HCT116 (cell line): ENCODE measurements at regions not wholly inside any gene's neighbourhood (a gene's known extent, or its start where the extent isn't known, plus 50 kb on each side); places are given as distances from the start of the nearest gene placed in this dataset.

Experiments used
- ATAC-seq: fragments of 200-7000 bp; cut with Tn5 transposase; 2 replicates; pipeline ENCODE4 v1.9.1; 2020; ENCODE audit warnings: mild to moderate bottlenecking, moderate library complexity
- BruUV-seq: library from RNA; stranded (reverse); fragments of 400-500 nt; replicated peaks from 2 replicates; lab custom pipeline; 2021; lab: Mats Ljungman, UMichigan
- CTCF ChIA-PET: fragments of 300-600 bp; sonication (Branson Sonifier 250); formaldehyde crosslinking; loops from one replicate; lab custom pipeline; 2021; ENCODE audit warnings: antibody characterized with exemption; lab: Charles Lee
- POLR2A ChIA-PET: fragments of 300-600, 350-600 bp; sonication (Branson Sonifier 250); formaldehyde crosslinking; loops from one replicate; lab custom pipeline; 2021; ENCODE audit warnings: antibody characterized with exemption; lab: Charles Lee
- RAD21 ChIA-PET, 2 experiments: fragments of 300-600 bp; sonication (Branson Sonifier 250); formaldehyde crosslinking; loops; one replicate each; lab custom pipeline; 2023; ENCODE audit warnings: low total read pairs in 2 of 2; ENCODE audit not compliant: uncharacterized antibody in 2 of 2, unreplicated experiment in 2 of 2, low non-redundant PET in 1 of 2; lab: Charles Lee
- DNase-seq: peaks from one replicate; pipeline ENCODE4 v3.0.0-alpha.2; 2010; ENCODE audit warnings: low read depth, low spot score
- H2AFZ ChIP-seq: fragments of 200-600 bp; shearing (Covaris generic), sonication (generic); 2 replicates; pipeline ENCODE4 v1.6.1; 2017; ENCODE audit warnings: low read depth, mixed run types, mixed read lengths, antibody characterized with exemption, low read length; ENCODE audit not compliant: poor library complexity, severe bottlenecking
- H3K27ac ChIP-seq: 2 replicates; pipeline ENCODE4 v1.5.1; 2012; ENCODE audit warnings: low read depth, low read length
- H3K27me3 ChIP-seq: fragments of 200-600 bp; sonication (generic); 2 replicates; pipeline ENCODE4 v1.6.1; 2016; ENCODE audit warnings: mixed run types, low read length, mixed read lengths; ENCODE audit not compliant: insufficient read depth
- H3K36me3 ChIP-seq, 2 experiments: fragments of 200-500 bp in 1 of 2; fragments of 200-600 bp in 1 of 2; sonication (Bioruptor generic) in 1 of 2; sonication (generic) in 1 of 2; 2 replicates each; pipeline versions ENCODE4 v1.5.1 to v1.6.1; 2014 to 2016; ENCODE audit warnings: low read length in 2 of 2, inconsistent platforms in 1 of 2, mixed read lengths in 1 of 2, mixed run types in 1 of 2; ENCODE audit not compliant: insufficient read depth in 2 of 2, control insufficient read depth in 1 of 2
- H3K4me1 ChIP-seq, 2 experiments: fragments of 200-600 bp in 1 of 2; sonication (generic) in 1 of 2; 2 replicates each; pipeline versions ENCODE4 v1.5.1 to v1.6.1; 2012 to 2017; ENCODE audit warnings: low read length in 2 of 2, inconsistent platforms in 1 of 2, mild to moderate bottlenecking in 1 of 2, mixed read lengths in 1 of 2, mixed run types in 1 of 2, moderate library complexity in 1 of 2; ENCODE audit not compliant: insufficient read depth in 2 of 2, control insufficient read depth in 1 of 2
- H3K4me2 ChIP-seq: fragments of 200-600 bp; sonication (generic); 2 replicates; pipeline ENCODE4 v1.6.1; 2017; ENCODE audit warnings: mixed run types, low read length, mixed read lengths
- H3K4me3 ChIP-seq, 2 experiments: fragments of 200-600 bp in 1 of 2; sonication (generic) in 1 of 2; replicated peaks in 1 of 2; 2 replicates each; pipeline ENCODE4 v1.5.1; 2011 to 2016; ENCODE audit warnings: low read length in 2 of 2, control low read depth in 1 of 2, low read depth in 1 of 2, mild to moderate bottlenecking in 1 of 2, mixed read lengths in 1 of 2, mixed run types in 1 of 2
- H3K79me2 ChIP-seq: fragments of 200-600 bp; sonication (generic); 2 replicates; pipeline ENCODE4 v1.6.1; 2017; ENCODE audit warnings: mild to moderate bottlenecking, mixed run types, low read length, moderate library complexity, mixed read lengths; ENCODE audit not compliant: insufficient read depth
- H3K9ac ChIP-seq: fragments of 200-600 bp; sonication (generic); 2 replicates; pipeline ENCODE4 v1.6.1; 2016; ENCODE audit warnings: low read length, mixed read lengths
- H3K9me2 ChIP-seq: fragments of 200-600 bp; sonication (generic), shearing (Covaris generic); 2 replicates; pipeline ENCODE4 v1.6.1; 2017; ENCODE audit warnings: mixed run types, mild to moderate bottlenecking, moderate library complexity; ENCODE audit not compliant: insufficient read depth
- H3K9me3 ChIP-seq, 2 experiments: fragments of 200-500 bp in 1 of 2; fragments of 200-600 bp in 1 of 2; sonication (Bioruptor generic) in 1 of 2; sonication (generic) in 1 of 2; 2 replicates each; pipeline ENCODE4 v1.6.1; 2014 to 2017; ENCODE audit warnings: low read length in 2 of 2, mixed read lengths in 2 of 2, inconsistent platforms in 1 of 2, low read depth in 1 of 2, mild to moderate bottlenecking in 1 of 2, mixed run types in 1 of 2, moderate library complexity in 1 of 2; ENCODE audit not compliant: control insufficient read depth in 1 of 2, insufficient read depth in 1 of 2
- H4K20me1 ChIP-seq: fragments of 200-600 bp; sonication (generic), shearing (Covaris generic); 2 replicates; pipeline ENCODE4 v1.6.1; 2017; ENCODE audit warnings: mixed run types, mild to moderate bottlenecking, moderate library complexity; ENCODE audit not compliant: insufficient read depth
- CBX3 ChIP-seq: IDR thresholded peaks from 2 replicates; pipeline ENCODE4 v1.6.1; 2012; ENCODE audit warnings: low read depth
- EGR1 ChIP-seq: IDR thresholded peaks from 2 replicates; pipeline ENCODE4 v1.6.1; 2012; ENCODE audit warnings: low read depth
- ELF1 ChIP-seq: IDR thresholded peaks from 2 replicates; pipeline ENCODE4 v1.6.1; 2012; ENCODE audit warnings: low read depth, borderline replicate concordance
- EZH2 ChIP-seq: fragments of 200-600 bp; sonication (generic); IDR thresholded peaks from 2 replicates; pipeline ENCODE4 v1.6.1; 2017; ENCODE audit warnings: antibody characterized with exemption, mixed run types
- EZH2phosphoT487 ChIP-seq: fragments of 200-600 bp; IDR thresholded peaks from 2 replicates; pipeline ENCODE4 v1.6.1; 2018; ENCODE audit warnings: antibody characterized with exemption, borderline replicate concordance
- FOSL1 ChIP-seq: IDR thresholded peaks from 2 replicates; pipeline ENCODE4 v1.6.1; 2012; ENCODE audit warnings: low read depth
- JUND ChIP-seq: IDR thresholded peaks from 2 replicates; pipeline ENCODE4 v1.6.1; 2012
- POLR2A ChIP-seq: IDR thresholded peaks from 2 replicates; pipeline ENCODE4 v1.7.0; 2011; ENCODE audit warnings: borderline replicate concordance; ENCODE audit not compliant: insufficient read depth, insufficient read length; ENCODE audit errors: extremely low read depth
- RAD21 ChIP-seq: IDR thresholded peaks from 2 replicates; pipeline ENCODE4 v1.6.1; 2012; ENCODE audit warnings: low read depth, mild to moderate bottlenecking
- SIN3A ChIP-seq: IDR thresholded peaks from 2 replicates; pipeline ENCODE4 v1.6.1; 2012; ENCODE audit warnings: low read depth
- TCF7L2 ChIP-seq: IDR thresholded peaks from 2 replicates; pipeline ENCODE4 v1.7.0; 2011; ENCODE audit warnings: borderline replicate concordance, inconsistent platforms; ENCODE audit not compliant: insufficient read depth, insufficient read length; ENCODE audit errors: extremely low read depth
- YY1 ChIP-seq: IDR thresholded peaks from 2 replicates; pipeline ENCODE4 v1.6.1; 2011; ENCODE audit warnings: low read length, low read depth, moderate library complexity, mild to moderate bottlenecking; ENCODE audit not compliant: insufficient replicate concordance; ENCODE audit errors: extremely low read depth
- ZFX ChIP-seq: fragments of 450-650 bp; IDR thresholded peaks from 2 replicates; pipeline ENCODE4 v1.6.1; 2017
- intact Hi-C: fragments of 100-400 bp; cut with micrococcal nuclease; formaldehyde crosslinking; loops from 2 replicates; pipeline ENCODE4 v1.10.0; 2022
- TF ChIP-seq, protein P1 (sequence below): IDR thresholded peaks from 2 replicates; pipeline ENCODE4 v1.6.1; 2012
- TF ChIP-seq, protein P2 (sequence below): IDR thresholded peaks from 2 replicates; pipeline ENCODE4 v1.6.1; 2011; ENCODE audit warnings: mild to moderate bottlenecking, low read length, moderate library complexity; ENCODE audit not compliant: insufficient replicate concordance; ENCODE audit errors: extremely low read depth
- TF ChIP-seq, protein P3 (sequence below): IDR thresholded peaks from 2 replicates; pipeline ENCODE4 v1.6.1; 2012; ENCODE audit warnings: low read depth

DNA sequence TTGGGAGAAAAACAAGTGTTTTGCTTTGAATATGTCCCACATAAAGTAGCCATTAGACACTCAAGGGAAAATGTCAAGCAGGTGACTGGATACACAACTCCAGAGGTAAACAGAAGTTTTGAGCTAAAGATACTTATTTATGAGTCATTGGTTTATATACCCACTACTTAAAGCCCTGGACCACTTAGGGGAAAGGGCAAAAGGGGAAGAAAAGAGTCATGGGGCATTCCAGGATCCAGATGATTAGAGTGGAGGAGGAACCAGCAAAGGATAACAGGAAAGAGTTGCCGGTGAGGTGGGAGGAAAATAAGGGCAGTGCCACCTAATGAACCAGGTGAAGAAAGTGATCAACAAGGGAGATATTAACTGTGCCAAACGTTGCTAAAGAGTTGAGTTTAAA lies 254.2 kb upstream of the NR4A3 start:
- Histone ChIP-seq H3K9ac (no peak overlapping the region), H3K79me2 (no peaks in the 10 kb centered on the region), H3K4me3 (no peak overlapping the region), H3K36me3 (no peaks in the 10 kb centered on the region), H3K4me2 (no peak overlapping the region), H4K20me1 (no peaks in the 10 kb centered on the region), H3K4me1 (no peaks in the 10 kb centered on the region), H3K27me3 (peaks cover 38% of the 10 kb centered on the region; the same call in 1 of the 2 replicates), H2AFZ (no peak overlapping the region), H3K9me2 (no peaks in the 10 kb centered on the region), H3K9me3 (no peaks in the 10 kb centered on the region), H3K27ac (no peak overlapping the region)
- ChIA-PET POLR2A (no interaction called here), CTCF (no interaction called here), RAD21 (no interaction called here)
- DNase-seq (no peak), ATAC-seq (no peak)
- intact Hi-C loops, result no loop called here
- no peak for TF ChIP-seq JUND
- TF ChIP-seq EZH2, result no peak
- TF ChIP-seq YY1, result no peak
- TF ChIP-seq RAD21, result no peak
- BruUV-seq, result no TSS peak

DNA sequence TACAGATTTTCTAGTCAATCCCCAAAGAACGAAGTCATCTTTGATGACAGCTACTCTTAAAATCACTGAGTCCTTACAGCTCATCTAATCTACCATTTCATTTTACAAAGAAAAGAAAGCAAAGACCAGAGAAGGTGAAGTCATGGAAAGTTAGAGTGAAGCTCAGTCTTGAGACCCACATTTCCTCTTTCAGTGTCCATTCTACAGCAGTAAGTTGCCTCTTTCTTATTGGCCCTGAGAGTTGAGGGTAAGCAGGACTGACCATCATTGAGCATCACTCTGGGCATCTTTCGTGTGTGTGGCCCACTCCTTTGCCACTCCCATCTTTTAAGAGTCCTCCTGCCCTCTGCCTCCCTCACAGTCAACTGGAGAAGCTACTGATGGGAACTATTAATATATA lies 251.8 kb upstream of the NR4A3 start:
- ATAC-seq (no peak), DNase-seq (no peak)
- intact Hi-C loops, result no loop called here
- Histone ChIP-seq H3K4me1 (no peaks in the 10 kb centered on the region), H3K9me2 (no peaks in the 10 kb centered on the region), H3K4me3 (no peak overlapping the region), H3K36me3 (no peaks in the 10 kb centered on the region), H3K79me2 (no peaks in the 10 kb centered on the region), H3K4me2 (no peak overlapping the region), H3K27me3 (peaks cover 38% of the 10 kb centered on the region; the same call in 1 of the 2 replicates), H3K9ac (no peak overlapping the region), H3K9me3 (no peaks in the 10 kb centered on the region), H3K27ac (no peak overlapping the region), H2AFZ (no peak overlapping the region), H4K20me1 (no peaks in the 10 kb centered on the region)
- BruUV-seq, result no TSS peak
- ChIA-PET RAD21 (no interaction called here), CTCF (no interaction called here), POLR2A (no interaction called here)
- TF ChIP-seq, protein P1, sequence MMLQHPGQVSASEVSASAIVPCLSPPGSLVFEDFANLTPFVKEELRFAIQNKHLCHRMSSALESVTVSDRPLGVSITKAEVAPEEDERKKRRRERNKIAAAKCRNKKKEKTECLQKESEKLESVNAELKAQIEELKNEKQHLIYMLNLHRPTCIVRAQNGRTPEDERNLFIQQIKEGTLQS, result no peak
- TF ChIP-seq FOSL1 (no peak), YY1 (no peak), EZH2phosphoT487 (no peak), ELF1 (no peak), POLR2A (no peak), TCF7L2 (no peak), ZFX (no peak), RAD21 (no peak), CBX3 (no peak), EGR1 (no peak), SIN3A (no peak)
- TF ChIP-seq, protein P2, sequence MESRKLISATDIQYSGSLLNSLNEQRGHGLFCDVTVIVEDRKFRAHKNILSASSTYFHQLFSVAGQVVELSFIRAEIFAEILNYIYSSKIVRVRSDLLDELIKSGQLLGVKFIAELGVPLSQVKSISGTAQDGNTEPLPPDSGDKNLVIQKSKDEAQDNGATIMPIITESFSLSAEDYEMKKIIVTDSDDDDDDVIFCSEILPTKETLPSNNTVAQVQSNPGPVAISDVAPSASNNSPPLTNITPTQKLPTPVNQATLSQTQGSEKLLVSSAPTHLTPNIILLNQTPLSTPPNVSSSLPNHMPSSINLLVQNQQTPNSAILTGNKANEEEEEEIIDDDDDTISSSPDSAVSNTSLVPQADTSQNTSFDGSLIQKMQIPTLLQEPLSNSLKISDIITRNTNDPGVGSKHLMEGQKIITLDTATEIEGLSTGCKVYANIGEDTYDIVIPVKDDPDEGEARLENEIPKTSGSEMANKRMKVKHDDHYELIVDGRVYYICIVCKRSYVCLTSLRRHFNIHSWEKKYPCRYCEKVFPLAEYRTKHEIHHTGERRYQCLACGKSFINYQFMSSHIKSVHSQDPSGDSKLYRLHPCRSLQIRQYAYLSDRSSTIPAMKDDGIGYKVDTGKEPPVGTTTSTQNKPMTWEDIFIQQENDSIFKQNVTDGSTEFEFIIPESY, result no peak
- TF ChIP-seq, protein P3, sequence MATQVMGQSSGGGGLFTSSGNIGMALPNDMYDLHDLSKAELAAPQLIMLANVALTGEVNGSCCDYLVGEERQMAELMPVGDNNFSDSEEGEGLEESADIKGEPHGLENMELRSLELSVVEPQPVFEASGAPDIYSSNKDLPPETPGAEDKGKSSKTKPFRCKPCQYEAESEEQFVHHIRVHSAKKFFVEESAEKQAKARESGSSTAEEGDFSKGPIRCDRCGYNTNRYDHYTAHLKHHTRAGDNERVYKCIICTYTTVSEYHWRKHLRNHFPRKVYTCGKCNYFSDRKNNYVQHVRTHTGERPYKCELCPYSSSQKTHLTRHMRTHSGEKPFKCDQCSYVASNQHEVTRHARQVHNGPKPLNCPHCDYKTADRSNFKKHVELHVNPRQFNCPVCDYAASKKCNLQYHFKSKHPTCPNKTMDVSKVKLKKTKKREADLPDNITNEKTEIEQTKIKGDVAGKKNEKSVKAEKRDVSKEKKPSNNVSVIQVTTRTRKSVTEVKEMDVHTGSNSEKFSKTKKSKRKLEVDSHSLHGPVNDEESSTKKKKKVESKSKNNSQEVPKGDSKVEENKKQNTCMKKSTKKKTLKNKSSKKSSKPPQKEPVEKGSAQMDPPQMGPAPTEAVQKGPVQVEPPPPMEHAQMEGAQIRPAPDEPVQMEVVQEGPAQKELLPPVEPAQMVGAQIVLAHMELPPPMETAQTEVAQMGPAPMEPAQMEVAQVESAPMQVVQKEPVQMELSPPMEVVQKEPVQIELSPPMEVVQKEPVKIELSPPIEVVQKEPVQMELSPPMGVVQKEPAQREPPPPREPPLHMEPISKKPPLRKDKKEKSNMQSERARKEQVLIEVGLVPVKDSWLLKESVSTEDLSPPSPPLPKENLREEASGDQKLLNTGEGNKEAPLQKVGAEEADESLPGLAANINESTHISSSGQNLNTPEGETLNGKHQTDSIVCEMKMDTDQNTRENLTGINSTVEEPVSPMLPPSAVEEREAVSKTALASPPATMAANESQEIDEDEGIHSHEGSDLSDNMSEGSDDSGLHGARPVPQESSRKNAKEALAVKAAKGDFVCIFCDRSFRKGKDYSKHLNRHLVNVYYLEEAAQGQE, result no peak
